H1 (cell line): ENCODE measurements at regions not wholly inside any gene's neighbourhood (a gene's known extent, or its start where the extent isn't known, plus 50 kb on each side); places are given as distances from the start of the nearest gene placed in this dataset.
A peak's percentile ranks its signal among the peaks of the same experiment; 100 is the strongest.

Experiments
- CTCF ChIA-PET: fragments of 300-600 bp; sonication (Branson Sonifier 250); formaldehyde crosslinking; loops from one replicate; lab custom pipeline; 2021; ENCODE audit not compliant: partially characterized antibody; lab: Charles Lee
- POLR2A ChIA-PET: fragments of 300-600 bp; sonication (Branson Sonifier 250); formaldehyde crosslinking; loops from one replicate; lab custom pipeline; 2021; ENCODE audit warnings: inconsistent platforms; ENCODE audit not compliant: partially characterized antibody; lab: Charles Lee
- DNase-seq, 2 experiments: peaks; one replicate each; pipeline versions ENCODE4 v3.0.0 to v3.0.0-alpha.2; 2010 to 2022; ENCODE audit warnings: low spot score in 2 of 2, low read depth in 1 of 2, mixed read lengths in 1 of 2
- FAIRE-seq: peaks from 2 replicates; lab custom pipeline; 2011; peaks lifted over from hg19 to GRCh38; lab: Jason Lieb, UNC
- H2AFZ ChIP-seq: 2 replicates; pipeline ENCODE4 v1.8.1; 2012; ENCODE audit warnings: low read length, inconsistent platforms
- H2AK5ac ChIP-seq: 2 replicates; pipeline ENCODE4 v1.6.1; 2013; ENCODE audit warnings: low read depth, low read length
- H2BK120ac ChIP-seq: replicated peaks from 2 replicates; pipeline ENCODE3; 2013; ENCODE audit warnings: low read depth, low read length, inconsistent platforms
- H2BK12ac ChIP-seq: 2 replicates; pipeline ENCODE4 v1.6.1; 2013; ENCODE audit warnings: low read depth, low read length
- H2BK15ac ChIP-seq: 2 replicates; pipeline ENCODE4 v1.6.1; 2013; ENCODE audit warnings: low read length
- H2BK20ac ChIP-seq: 2 replicates; pipeline ENCODE4 v1.6.1; 2013; ENCODE audit warnings: low read length
- H2BK5ac ChIP-seq: 2 replicates; pipeline ENCODE4 v1.6.1; 2013; ENCODE audit warnings: low read depth, low read length
- H3K14ac ChIP-seq: 2 replicates; pipeline ENCODE4 v1.6.1; 2013; ENCODE audit warnings: inconsistent platforms; ENCODE audit not compliant: insufficient read length
- H3K18ac ChIP-seq: 2 replicates; pipeline ENCODE4 v1.6.1; 2013; ENCODE audit warnings: low read length; ENCODE audit errors: extremely low read depth
- H3K23ac ChIP-seq: 2 replicates; pipeline ENCODE4 v1.6.1; 2013; ENCODE audit warnings: inconsistent platforms; ENCODE audit not compliant: insufficient read length
- H3K23me2 ChIP-seq: 2 replicates; pipeline ENCODE4 v1.6.1; 2013; ENCODE audit warnings: low read depth, low read length
- H3K27ac ChIP-seq: 2 replicates; pipeline ENCODE4 v1.6.1; 2011; ENCODE audit warnings: low read depth, low read length, inconsistent platforms
- H3K27me3 ChIP-seq, 4 experiments: replicated peaks in 1 of 4; 1 replicate in 1 of 4; 2 replicates in 3 of 4; pipeline versions ENCODE4 v1.6.1 to v1.8.1; 2011 to 2013; ENCODE audit warnings: low read length in 3 of 4, mild to moderate bottlenecking in 3 of 4, inconsistent platforms in 2 of 4, mixed read lengths in 2 of 4, moderate library complexity in 1 of 4; ENCODE audit not compliant: control insufficient read depth in 3 of 4, insufficient read depth in 3 of 4; ENCODE audit errors: extremely low read depth in 1 of 4
- H3K36me3 ChIP-seq, 4 experiments: 2 replicates each; pipeline versions ENCODE4 v1.6.1 to v1.8.1; 2011 to 2013; ENCODE audit warnings: mild to moderate bottlenecking in 4 of 4, low read length in 3 of 4, moderate library complexity in 2 of 4, control low read depth in 1 of 4, inconsistent platforms in 1 of 4; ENCODE audit not compliant: insufficient read depth in 4 of 4, control insufficient read depth in 2 of 4
- H3K4ac ChIP-seq: replicated peaks from 2 replicates; pipeline ENCODE3; 2013; ENCODE audit warnings: low read length, low read depth, mixed read lengths, inconsistent platforms; ENCODE audit not compliant: insufficient read length
- H3K4me1 ChIP-seq, 4 experiments: replicated peaks in 1 of 4; 1 replicate in 1 of 4; 2 replicates in 3 of 4; pipeline versions ENCODE4 v1.6.1 to v1.8.1; 2011 to 2013; ENCODE audit warnings: low read length in 3 of 4, inconsistent platforms in 2 of 4, mixed read lengths in 1 of 4; ENCODE audit not compliant: insufficient read depth in 4 of 4, control insufficient read depth in 3 of 4
- H3K4me2 ChIP-seq, 2 experiments: 2 replicates each; pipeline versions ENCODE4 v1.6.1 to v1.8.1; 2011 to 2013; ENCODE audit warnings: low read depth in 2 of 2, low read length in 2 of 2, control low read depth in 1 of 2, inconsistent platforms in 1 of 2, mild to moderate bottlenecking in 1 of 2; ENCODE audit not compliant: insufficient read depth in 1 of 2
- H3K4me3 ChIP-seq, 4 experiments: fragments of 200-600, 300-600 bp in 1 of 4; sonication (generic), shearing (Covaris generic), sonication (Bioruptor Twin) in 1 of 4; 2 replicates each; pipeline versions ENCODE4 v1.5.1 to v1.8.1; 2011 to 2016; ENCODE audit warnings: low read length in 4 of 4, low read depth in 3 of 4, control low read depth in 2 of 4, inconsistent platforms in 2 of 4, mild to moderate bottlenecking in 2 of 4, mixed read lengths in 1 of 4, moderate library complexity in 1 of 4; ENCODE audit not compliant: insufficient read depth in 2 of 4; ENCODE audit errors: extremely low read depth in 1 of 4
- H3K56ac ChIP-seq: replicated peaks from 2 replicates; pipeline ENCODE3; 2013; ENCODE audit warnings: low read depth, mild to moderate bottlenecking, mixed read lengths, low read length, inconsistent platforms; ENCODE audit not compliant: insufficient read length
- H3K79me1 ChIP-seq: 2 replicates; pipeline ENCODE4 v1.6.1; 2013; ENCODE audit warnings: low read depth, low read length, control low read depth
- H3K79me2 ChIP-seq, 2 experiments: 2 replicates each; pipeline versions ENCODE4 v1.6.1 to v1.8.1; 2012 to 2013; ENCODE audit warnings: low read length in 2 of 2, mild to moderate bottlenecking in 2 of 2, inconsistent platforms in 1 of 2; ENCODE audit not compliant: insufficient read depth in 2 of 2, control insufficient read depth in 1 of 2
- H3K9ac ChIP-seq, 4 experiments: replicated peaks in 1 of 4; 1 replicate in 1 of 4; 2 replicates in 3 of 4; pipeline versions ENCODE4 v1.6.1 to v1.8.1; 2011 to 2013; ENCODE audit warnings: low read depth in 3 of 4, low read length in 3 of 4, control low read depth in 2 of 4, mild to moderate bottlenecking in 2 of 4, moderate library complexity in 2 of 4, inconsistent platforms in 1 of 4; ENCODE audit errors: extremely low read depth in 1 of 4
- H3K9me3 ChIP-seq, 2 experiments: 2 replicates each; pipeline versions ENCODE4 v1.6.1 to v1.8.1; 2012 to 2013; ENCODE audit warnings: mild to moderate bottlenecking in 2 of 2, moderate library complexity in 2 of 2, control low read depth in 1 of 2, inconsistent platforms in 1 of 2, low read depth in 1 of 2, low read length in 1 of 2, mixed read lengths in 1 of 2; ENCODE audit not compliant: insufficient read depth in 2 of 2
- H4K20me1 ChIP-seq, 2 experiments: replicated peaks in 1 of 2; 2 replicates each; pipeline versions ENCODE3 to v1.8.1; 2011 to 2013; ENCODE audit warnings: inconsistent platforms in 2 of 2, low read length in 2 of 2, mild to moderate bottlenecking in 1 of 2; ENCODE audit not compliant: insufficient read depth in 2 of 2, control insufficient read depth in 1 of 2
- H4K5ac ChIP-seq: 2 replicates; pipeline ENCODE4 v1.6.1; 2013; ENCODE audit warnings: low read length, low read depth, mixed read lengths, inconsistent platforms; ENCODE audit not compliant: insufficient read length
- H4K8ac ChIP-seq: 2 replicates; pipeline ENCODE4 v1.8.0; 2013; ENCODE audit warnings: mild to moderate bottlenecking, moderate library complexity, low read length, inconsistent platforms; ENCODE audit not compliant: insufficient read depth; ENCODE audit errors: extremely low read depth
- H4K91ac ChIP-seq: replicated peaks from 2 replicates; pipeline ENCODE3; 2013; ENCODE audit warnings: low read length, mixed read lengths, inconsistent platforms; ENCODE audit not compliant: insufficient read length
- BACH1 ChIP-seq: IDR thresholded peaks from 2 replicates; pipeline ENCODE4 v1.6.1; 2012; ENCODE audit warnings: low read length, improper control_type of control experiment
- KDM4A ChIP-seq: IDR thresholded peaks from one replicate; pipeline ENCODE4 v1.7.1; 2012; ENCODE audit warnings: low read depth, mild to moderate bottlenecking, moderate library complexity, low read length, inconsistent platforms; ENCODE audit not compliant: severe bottlenecking
- WGBS, 2 experiments: shearing (Covaris generic) in 1 of 2; methylation state at CpG; one replicate each; pipeline versions ENCODE4 v1.1.6 to v1.1.7; 2013 to 2015; ENCODE audit warnings: low lambda C conversion rate in 2 of 2, mixed read lengths in 2 of 2, inconsistent platforms in 1 of 2, low coverage in 1 of 2, missing lambda C conversion rate in 1 of 2; ENCODE audit not compliant: insufficient replicate concordance in 2 of 2, insufficient coverage in 1 of 2, insufficient read length in 1 of 2; ENCODE audit errors: extremely low coverage in 1 of 2, missing lambda C conversion rate in 1 of 2; 5-methylcytosine and 5-hydroxymethylcytosine counted together

DNA sequence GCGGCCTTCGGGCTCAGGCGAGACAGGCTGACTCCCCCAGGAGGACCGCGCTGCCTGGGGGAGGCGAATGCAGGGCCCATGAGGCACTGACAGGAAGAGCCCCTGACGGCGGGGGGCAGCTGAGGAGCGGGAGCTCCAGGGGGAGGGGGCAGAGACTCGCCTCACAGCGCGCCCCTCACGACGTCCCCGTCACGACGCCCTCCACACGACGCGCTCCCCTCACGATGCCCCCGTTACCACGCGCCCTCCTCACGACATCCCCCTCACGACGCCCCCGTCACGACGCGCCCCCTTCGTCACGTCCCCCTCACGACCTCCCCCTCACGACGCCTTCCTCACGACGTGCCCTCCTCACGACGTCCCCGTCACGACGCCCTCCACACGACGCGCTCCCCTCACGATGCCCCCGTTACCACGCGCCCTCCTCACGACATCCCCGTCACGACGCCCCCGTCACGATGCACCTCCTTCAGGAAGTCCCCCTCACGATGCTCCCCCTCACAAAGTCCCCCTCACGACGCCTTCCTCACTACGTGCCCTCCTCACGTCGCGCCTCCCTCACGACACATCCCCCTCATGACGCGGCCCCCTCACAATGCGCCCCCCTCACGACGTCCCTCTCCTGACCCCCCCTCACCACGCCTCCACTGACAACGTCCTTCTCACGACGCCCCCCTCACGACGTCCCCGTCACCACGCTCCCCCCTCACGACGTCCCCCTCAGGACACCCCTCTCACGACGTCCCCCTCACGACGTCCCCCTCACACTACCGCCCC lies 99.6 kb downstream of the ING1 start:
- H2BK15ac ChIP-seq: no peak overlapping the region; the same call in 1 of the 2 replicates
- DNase-seq (peak in 1 of 2 experiments; percentile 41), FAIRE-seq (no peak)
- H4K91ac ChIP-seq: no peak overlapping the region
- no peak overlapping the region for H3K9ac ChIP-seq
- peaks cover 0 to 19% (median 14%) of the 10 kb centered on the region in 4 experiments; a peak in 6 of 7 replicates for H3K27me3 ChIP-seq
- no peak overlapping the region for H2BK5ac ChIP-seq
- WGBS, 2 experiments: 89 to 100% methylated on average over 10 to 34 of the region's 84 CpGs
- H2BK12ac ChIP-seq: peak overlapping the region; percentile 92; the same call in 1 of the 2 replicates
- peak overlapping the region; percentile 52 to 65; a peak in 3 of 4 replicates for H3K4me2 ChIP-seq
- CTCF ChIA-PET: interaction anchor here (0.8 to 5.7 kb wide), 9 partner anchors 9 to 168 kb away, joined by 3 to 27 read pairs (median 3); no protein-coding TSS in a partner anchor
- H3K79me1 ChIP-seq: no peaks in the 10 kb centered on the region
- no peak for TF ChIP-seq KDM4A
- TF ChIP-seq BACH1: peak; percentile 39; the same call in 1 of the 2 replicates
- H4K5ac ChIP-seq: no peak overlapping the region
- H3K56ac ChIP-seq: no peak overlapping the region
- peaks cover 0 to 7% of the 10 kb centered on the region in 2 experiments; a peak in 1 of 4 replicates for H3K9me3 ChIP-seq
- H3K79me2 ChIP-seq: no peaks in the 10 kb centered on the region
- 0 out of 2 replicates have a peak overlapping the region, but pooled peaks have one; percentile 3 for H4K8ac ChIP-seq
- POLR2A ChIA-PET: interaction anchor here (0.7 to 1.5 kb wide), 5 partner anchors 11 to 104 kb away, joined by 3 to 6 read pairs (median 4); no protein-coding TSS in a partner anchor
- no peak overlapping the region for H3K27ac ChIP-seq
- peaks cover 5 to 23% (median 13%) of the 10 kb centered on the region in 4 experiments for H3K4me1 ChIP-seq
- H3K23me2 ChIP-seq: no peaks in the 10 kb centered on the region
- no peaks in the 10 kb centered on the region for H3K36me3 ChIP-seq
- no peak overlapping the region for H3K23ac ChIP-seq
- 0 out of 8 replicates have a peak overlapping the region, but pooled peaks of 1 of the 4 experiments have one; percentile 13 for H3K4me3 ChIP-seq
- no peak overlapping the region for H2AFZ ChIP-seq
- H4K20me1 ChIP-seq: no peaks in the 10 kb centered on the region
- H2AK5ac ChIP-seq: no peak overlapping the region
- peak overlapping the region; percentile 55; the same call in 1 of the 2 replicates for H2BK20ac ChIP-seq
- no peak overlapping the region for H3K18ac ChIP-seq
- H2BK120ac ChIP-seq: no peak overlapping the region
- no peak overlapping the region for H3K4ac ChIP-seq
- no peak overlapping the region for H3K14ac ChIP-seq
